K562 (cell line): ENCODE measurements at regions not wholly inside any gene's neighbourhood (a gene's known extent, or its start where the extent isn't known, plus 50 kb on each side); places are given as distances from the start of the nearest gene placed in this dataset.

Experiments
- ATAC-seq: fragments of 200-7000 bp; cut with Tn5 transposase; 3 replicates; pipeline ENCODE4 v1.9.1; 2020; ENCODE audit warnings: moderate library complexity
- BruUV-seq: library from RNA; stranded (reverse); fragments of 400-500 nt; replicated peaks from 2 replicates; lab custom pipeline; 2021; lab: Mats Ljungman, UMichigan
- CTCF ChIA-PET: fragments of 300-600 bp; formaldehyde crosslinking; extraction: SDS; loops from one replicate; lab custom pipeline; 2021; ENCODE audit warnings: low intra/inter-chr PET ratio; lab: Yijun Ruan, JAX
- POLR2A ChIA-PET: fragments of 300-600, 350-650 bp; sonication (Branson Sonifier 250); formaldehyde crosslinking; extraction: SDS; loops from one replicate; lab custom pipeline; 2021; ENCODE audit warnings: antibody characterized with exemption, inconsistent platforms; lab: Yijun Ruan, JAX
- DNase-seq, 4 experiments: peaks; one replicate each; pipeline versions ENCODE4 v3.0.0 to v3.0.0-alpha.2; 2011 to 2018; ENCODE audit warnings: low spot score in 3 of 4, mixed read lengths in 3 of 4; ENCODE audit errors: extremely low read depth in 1 of 4
- FAIRE-seq: peaks from 2 replicates; lab custom pipeline; 2011; peaks lifted over from hg19 to GRCh38; lab: Jason Lieb, UNC
- H2AFZ ChIP-seq: 2 replicates; pipeline ENCODE4 v1.6.0; 2011; ENCODE audit warnings: low read depth, low read length, control low read depth, inconsistent platforms
- H3K27ac ChIP-seq: fragments of 200-600 bp; 3 replicates; pipeline ENCODE4 v1.8.0; 2011; ENCODE audit warnings: low read depth, mild to moderate bottlenecking, control low read depth, inconsistent platforms, low read length, moderate library complexity, mixed read lengths; ENCODE audit errors: extremely low read depth
- H3K27me3 ChIP-seq, 2 experiments: fragments of 300-600 bp in 1 of 2; 2 replicates in 1 of 2; 3 replicates in 1 of 2; pipeline versions ENCODE4 v1.6.0 to v1.8.0; 2011; ENCODE audit warnings: inconsistent platforms in 2 of 2, low read length in 2 of 2, mild to moderate bottlenecking in 1 of 2, mixed read lengths in 1 of 2, moderate library complexity in 1 of 2; ENCODE audit not compliant: control insufficient read depth in 2 of 2, insufficient read depth in 2 of 2
- H3K36me3 ChIP-seq: fragments of 300-600 bp; 3 replicates; pipeline ENCODE4 v1.8.0; 2011; ENCODE audit warnings: mild to moderate bottlenecking, low read length, inconsistent platforms; ENCODE audit not compliant: control insufficient read depth, insufficient read depth
- H3K4me1 ChIP-seq, 2 experiments: fragments of 200-600 bp in 1 of 2; replicated peaks in 1 of 2; 2 replicates in 1 of 2; 3 replicates in 1 of 2; pipeline versions ENCODE4 v1.5.1 to v1.8.0; 2011; ENCODE audit warnings: inconsistent platforms in 2 of 2, low read length in 2 of 2, mild to moderate bottlenecking in 1 of 2, mixed read lengths in 1 of 2, moderate library complexity in 1 of 2; ENCODE audit not compliant: control insufficient read depth in 2 of 2, insufficient read depth in 2 of 2
- H3K4me2 ChIP-seq: 2 replicates; pipeline ENCODE4 v1.6.1; 2011; ENCODE audit warnings: low read length, control low read depth, inconsistent platforms, mixed read lengths; ENCODE audit not compliant: insufficient read depth
- H3K4me3 ChIP-seq: fragments of 200-600 bp; sonication (generic), shearing (Covaris generic); 2 replicates; pipeline ENCODE4 v1.5.1; 2016; ENCODE audit warnings: control low read depth, inconsistent platforms
- H3K79me2 ChIP-seq: fragments of 200-600 bp; 3 replicates; pipeline ENCODE4 v1.8.0; 2011; ENCODE audit warnings: low read length, inconsistent platforms; ENCODE audit not compliant: control insufficient read depth, insufficient read depth
- H3K9ac ChIP-seq, 2 experiments: 2 replicates each; pipeline versions ENCODE4 v1.6.0 to v1.6.1; 2011; ENCODE audit warnings: low read depth in 2 of 2, low read length in 2 of 2, control low read depth in 1 of 2, inconsistent platforms in 1 of 2, mild to moderate bottlenecking in 1 of 2, mixed read lengths in 1 of 2; ENCODE audit not compliant: insufficient read depth in 1 of 2
- H3K9me1 ChIP-seq: one replicate; pipeline ENCODE4 v1.6.0; 2011; ENCODE audit warnings: inconsistent platforms, mild to moderate bottlenecking, low read length, moderate library complexity; ENCODE audit not compliant: control insufficient read depth, insufficient read depth
- H3K9me3 ChIP-seq: replicated peaks from 2 replicates; pipeline ENCODE4 v1.5.1; 2011; ENCODE audit warnings: low read depth, low read length, inconsistent platforms; ENCODE audit not compliant: control insufficient read depth, insufficient read depth
- H4K20me1 ChIP-seq: replicated peaks from 2 replicates; pipeline ENCODE4 v1.6.1; 2011; ENCODE audit warnings: low read length, inconsistent platforms, mixed read lengths; ENCODE audit not compliant: control insufficient read depth, insufficient read depth
- ATF4 ChIP-seq: fragments of 450-650 bp; formaldehyde crosslinking; IDR thresholded peaks from 2 replicates; pipeline ENCODE4 v1.4.0; 2022; ENCODE audit warnings: mild to moderate bottlenecking, moderate library complexity
- BACH1 ChIP-seq: fragments of 200-800 bp; sonication (Bioruptor generic); IDR thresholded peaks from 2 replicates; pipeline ENCODE4 v1.6.1; 2016; ENCODE audit warnings: missing genetic modification characterization, missing compliant biosample characterization
- C11orf30 ChIP-seq: fragments of 450-650 bp; IDR thresholded peaks from 2 replicates; pipeline ENCODE4 v1.6.1; 2016; ENCODE audit warnings: low read depth, mild to moderate bottlenecking
- GTF2A2 ChIP-seq: IDR thresholded peaks from 2 replicates; pipeline ENCODE4 v1.6.1; 2016; ENCODE audit warnings: mild to moderate bottlenecking, missing genetic modification characterization, missing compliant biosample characterization
- MYBL2 ChIP-seq, 2 experiments: fragments of 450-650 bp in 1 of 2; sonication (generic) in 1 of 2; formaldehyde crosslinking in 1 of 2; IDR thresholded peaks; 2 replicates each; pipeline versions ENCODE4 v1.6.1 to v1.8.1; 2017 to 2022; ENCODE audit warnings: borderline replicate concordance in 1 of 2, inconsistent platforms in 1 of 2, low read depth in 1 of 2, mild to moderate bottlenecking in 1 of 2, missing genetic modification reagents in 1 of 2, moderate library complexity in 1 of 2
- NBN ChIP-seq: fragments of 450-650 bp; IDR thresholded peaks from 2 replicates; pipeline ENCODE4 v1.6.1; 2016; ENCODE audit warnings: low read depth, mild to moderate bottlenecking
- NCOR1 ChIP-seq: fragments of 450-650 bp; IDR thresholded peaks from 2 replicates; pipeline ENCODE4 v1.6.1; 2016; ENCODE audit warnings: mild to moderate bottlenecking, moderate library complexity
- NR2C1 ChIP-seq, 2 experiments: fragments of 450-650 bp; IDR thresholded peaks; 2 replicates each; pipeline ENCODE4 v1.6.1; 2017; ENCODE audit warnings: mild to moderate bottlenecking in 2 of 2, antibody characterized with exemption in 1 of 2, inconsistent platforms in 1 of 2, missing compliant biosample characterization in 1 of 2, missing genetic modification characterization in 1 of 2
- POLR2G ChIP-seq: fragments of 200-400 bp; formaldehyde crosslinking; IDR thresholded peaks from 2 replicates; pipeline ENCODE4 v1.6.1; 2017; ENCODE audit warnings: low read depth, mild to moderate bottlenecking, antibody characterized with exemption, low read length, moderate library complexity
- RB1 ChIP-seq: fragments of 450-650 bp; IDR thresholded peaks from 2 replicates; pipeline ENCODE4 v1.6.1; 2017; ENCODE audit warnings: low read depth, mild to moderate bottlenecking
- RBM39 ChIP-seq: fragments of 200-400 bp; formaldehyde crosslinking; optimal IDR thresholded peaks from 2 replicates; pipeline ENCODE3; 2018; ENCODE audit warnings: low read depth, low read length
- SIN3B ChIP-seq: fragments of 450-650 bp; IDR thresholded peaks from 2 replicates; pipeline ENCODE4 v1.6.1; 2017; ENCODE audit warnings: low read depth, mild to moderate bottlenecking, moderate library complexity
- SNAPC5 ChIP-seq: fragments of 250-450 bp; sonication (Bioruptor Pico); IDR thresholded peaks from 2 replicates; pipeline ENCODE4 v1.8.0; 2021; ENCODE audit warnings: moderate library complexity, mild to moderate bottlenecking, inconsistent platforms
- THRAP3 ChIP-seq: fragments of 450-650 bp; IDR thresholded peaks from 2 replicates; pipeline ENCODE4 v1.6.1; 2016; ENCODE audit warnings: mild to moderate bottlenecking, inconsistent platforms, borderline replicate concordance
- ZNF23 ChIP-seq: fragments of 250-450 bp; sonication (Bioruptor Pico); IDR thresholded peaks from 2 replicates; pipeline ENCODE4 v1.4.0; 2020; ENCODE audit warnings: mild to moderate bottlenecking
- ZNF507 ChIP-seq: conservative IDR thresholded peaks from 2 replicates; pipeline ENCODE4 v1.6.1; 2017; ENCODE audit warnings: missing genetic modification characterization, missing compliant biosample characterization
- ZNF76 ChIP-seq: fragments of 250-450 bp; sonication (Bioruptor Pico); IDR thresholded peaks from 2 replicates; pipeline ENCODE4 v1.4.0; 2020; ENCODE audit warnings: mild to moderate bottlenecking, moderate library complexity, borderline replicate concordance
- ZNF780A ChIP-seq: fragments of 250-450 bp; sonication (Bioruptor Pico); IDR thresholded peaks from 2 replicates; pipeline ENCODE4 v1.5.0; 2021; ENCODE audit warnings: mild to moderate bottlenecking
- WGBS: fragments of 100-300 bp; shearing (Covaris generic); methylation state at CpG from one replicate; pipeline ENCODE4 v1.1.6; 2016; ENCODE audit warnings: low coverage, mixed read lengths; ENCODE audit not compliant: insufficient coverage; ENCODE audit errors: missing lambda C conversion rate; 5-methylcytosine and 5-hydroxymethylcytosine counted together
- in situ Hi-C: fragments of 300-500 bp; cut with MboI; formaldehyde crosslinking; loops from 4 replicates; pipeline ENCODE4 v1.15.0; 2018; ENCODE audit warnings: inconsistent platforms, mixed read lengths
- intact Hi-C: fragments of 100-400 bp; cut with micrococcal nuclease; formaldehyde crosslinking; loops from 2 replicates; pipeline ENCODE4 v1.14.2; 2022
- TF ChIP-seq, protein P1 (sequence below): fragments of 250-450 bp; sonication (Bioruptor Pico); IDR thresholded peaks from 2 replicates; pipeline ENCODE4 v1.5.0; 2020; ENCODE audit warnings: mild to moderate bottlenecking

DNA sequence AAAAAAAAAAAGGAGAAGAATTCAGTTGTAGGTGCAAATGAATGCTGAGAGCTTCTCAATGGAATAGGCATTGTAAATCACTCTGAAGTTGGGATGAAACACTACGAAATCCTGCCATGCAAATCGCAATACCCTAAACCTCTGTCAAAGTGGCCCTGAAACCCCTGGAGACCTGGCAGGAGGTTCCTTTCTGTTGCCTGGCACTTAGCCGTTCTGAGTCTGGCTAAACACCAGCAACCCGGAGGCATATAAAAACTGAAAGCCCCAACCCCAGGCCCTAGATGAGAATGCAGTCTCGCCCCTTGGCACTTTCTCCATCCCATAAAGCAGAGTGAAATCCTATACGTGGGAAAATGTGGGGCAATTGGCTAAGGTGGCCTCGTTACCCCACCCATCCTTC lies 151.5 kb upstream of the PARP11 start (continued):
- no peak for TF ChIP-seq NR2C1 (IDR thresholded peaks at IDR 0.05)
- no peak for TF ChIP-seq NR2C1 (tag; IDR thresholded peaks at IDR 0.05)
- TF ChIP-seq POLR2G: no peak
- no peak for TF ChIP-seq GTF2A2 (tag)
- TF ChIP-seq MYBL2 (IDR thresholded peaks at IDR 0.05; ENCODE audit: low read depth): no peak
- TF ChIP-seq MYBL2 (CRISPR knock-in tag; IDR thresholded peaks at IDR 0.05; ENCODE audit: borderline replicate concordance): no peak
- TF ChIP-seq, all 486 proteins: peak for 0

GRCh38 chr12:4015225-4016091 lies 142.3 kb upstream of the PARP11 start:
- BruUV-seq: no TSS peak
- Histone ChIP-seq H3K4me2 (no peak overlapping the region), H4K20me1 (no peaks in the 10 kb centered on the region), H3K9me3 (no peaks in the 10 kb centered on the region), H3K79me2 (no peaks in the 10 kb centered on the region), H2AFZ (no peak overlapping the region), H3K27me3 (peaks cover 4 to 5% of the 10 kb centered on the region in 2 experiments; a peak in 1 of 5 replicates), H3K36me3 (no peaks in the 10 kb centered on the region), H3K27ac (no peak overlapping the region), H3K9me1 (no peaks in the 10 kb centered on the region), H3K4me1 (no peaks in the 10 kb centered on the region), H3K4me3 (no peak overlapping the region), H3K9ac (no peak overlapping the region)
- ChIA-PET CTCF (no interaction called here), POLR2A (no interaction called here)
- DNase-seq (no peak), ATAC-seq (no peak), FAIRE-seq (no peak)
- in situ Hi-C loops: no loop called here
- intact Hi-C loops: no loop called here
- WGBS: 0% methylated on average over 7 of the region's 12 CpGs
- TF ChIP-seq BACH1 (tag) (no peak), NBN (no peak), RB1 (no peak), NCOR1 (no peak), SIN3B (no peak), ZNF780A (no peak), ZNF23 (no peak), SNAPC5 (CRISPR knock-in tag) (no peak), ZNF76 (CRISPR knock-in tag) (no peak), ZNF507 (no peak), RBM39 (no peak), THRAP3 (no peak), C11orf30 (no peak), ATF4 (no peak)
- TF ChIP-seq, protein P1, sequence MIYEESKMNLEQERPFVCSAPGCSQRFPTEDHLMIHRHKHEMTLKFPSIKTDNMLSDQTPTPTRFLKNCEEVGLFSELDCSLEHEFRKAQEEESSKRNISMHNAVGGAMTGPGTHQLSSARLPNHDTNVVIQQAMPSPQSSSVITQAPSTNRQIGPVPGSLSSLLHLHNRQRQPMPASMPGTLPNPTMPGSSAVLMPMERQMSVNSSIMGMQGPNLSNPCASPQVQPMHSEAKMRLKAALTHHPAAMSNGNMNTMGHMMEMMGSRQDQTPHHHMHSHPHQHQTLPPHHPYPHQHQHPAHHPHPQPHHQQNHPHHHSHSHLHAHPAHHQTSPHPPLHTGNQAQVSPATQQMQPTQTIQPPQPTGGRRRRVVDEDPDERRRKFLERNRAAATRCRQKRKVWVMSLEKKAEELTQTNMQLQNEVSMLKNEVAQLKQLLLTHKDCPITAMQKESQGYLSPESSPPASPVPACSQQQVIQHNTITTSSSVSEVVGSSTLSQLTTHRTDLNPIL (CRISPR knock-in tag): no peak
